ENCODE measurements at regions not wholly inside any gene's neighbourhood (a gene's known extent, or its start where the extent isn't known, plus 50 kb on each side); places are given as distances from the start of the nearest gene placed in this dataset.

- DNase-seq (ENCODE audit: low read depth): no peak
- TF ChIP-seq, protein P1, sequence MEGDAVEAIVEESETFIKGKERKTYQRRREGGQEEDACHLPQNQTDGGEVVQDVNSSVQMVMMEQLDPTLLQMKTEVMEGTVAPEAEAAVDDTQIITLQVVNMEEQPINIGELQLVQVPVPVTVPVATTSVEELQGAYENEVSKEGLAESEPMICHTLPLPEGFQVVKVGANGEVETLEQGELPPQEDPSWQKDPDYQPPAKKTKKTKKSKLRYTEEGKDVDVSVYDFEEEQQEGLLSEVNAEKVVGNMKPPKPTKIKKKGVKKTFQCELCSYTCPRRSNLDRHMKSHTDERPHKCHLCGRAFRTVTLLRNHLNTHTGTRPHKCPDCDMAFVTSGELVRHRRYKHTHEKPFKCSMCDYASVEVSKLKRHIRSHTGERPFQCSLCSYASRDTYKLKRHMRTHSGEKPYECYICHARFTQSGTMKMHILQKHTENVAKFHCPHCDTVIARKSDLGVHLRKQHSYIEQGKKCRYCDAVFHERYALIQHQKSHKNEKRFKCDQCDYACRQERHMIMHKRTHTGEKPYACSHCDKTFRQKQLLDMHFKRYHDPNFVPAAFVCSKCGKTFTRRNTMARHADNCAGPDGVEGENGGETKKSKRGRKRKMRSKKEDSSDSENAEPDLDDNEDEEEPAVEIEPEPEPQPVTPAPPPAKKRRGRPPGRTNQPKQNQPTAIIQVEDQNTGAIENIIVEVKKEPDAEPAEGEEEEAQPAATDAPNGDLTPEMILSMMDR (conservative IDR thresholded peaks at IDR 0.05; ENCODE audit: low read depth, low read length): no peak
Observed at GRCh38 chr5:117102591-117102990, 528.0 kb upstream of the SEMA6A start.

GRCh38 chr5:117100176-117100575, 525.6 kb upstream of the SEMA6A start:
- DNase-seq (ENCODE audit: low read depth): no peak
- TF ChIP-seq, protein P1 (conservative IDR thresholded peaks at IDR 0.05; ENCODE audit: low read depth, low read length): no peak
- no peak overlapping the region for H3K4me3 ChIP-seq (ENCODE audit: low read depth, low read length)

More at GRCh38 chr5:117102591-117102990, 528.0 kb upstream of the SEMA6A start:
- no peak overlapping the region for H3K4me3 ChIP-seq (ENCODE audit: low read depth, low read length)

GRCh38 chr5:117098094-117098493, 523.5 kb upstream of the SEMA6A start:
- TF ChIP-seq, protein P1 (conservative IDR thresholded peaks at IDR 0.05; ENCODE audit: low read depth, low read length): no peak
- no peak for DNase-seq (ENCODE audit: low read depth)
- H3K4me3 ChIP-seq (ENCODE audit: low read depth, low read length): no peak overlapping the region

DNA sequence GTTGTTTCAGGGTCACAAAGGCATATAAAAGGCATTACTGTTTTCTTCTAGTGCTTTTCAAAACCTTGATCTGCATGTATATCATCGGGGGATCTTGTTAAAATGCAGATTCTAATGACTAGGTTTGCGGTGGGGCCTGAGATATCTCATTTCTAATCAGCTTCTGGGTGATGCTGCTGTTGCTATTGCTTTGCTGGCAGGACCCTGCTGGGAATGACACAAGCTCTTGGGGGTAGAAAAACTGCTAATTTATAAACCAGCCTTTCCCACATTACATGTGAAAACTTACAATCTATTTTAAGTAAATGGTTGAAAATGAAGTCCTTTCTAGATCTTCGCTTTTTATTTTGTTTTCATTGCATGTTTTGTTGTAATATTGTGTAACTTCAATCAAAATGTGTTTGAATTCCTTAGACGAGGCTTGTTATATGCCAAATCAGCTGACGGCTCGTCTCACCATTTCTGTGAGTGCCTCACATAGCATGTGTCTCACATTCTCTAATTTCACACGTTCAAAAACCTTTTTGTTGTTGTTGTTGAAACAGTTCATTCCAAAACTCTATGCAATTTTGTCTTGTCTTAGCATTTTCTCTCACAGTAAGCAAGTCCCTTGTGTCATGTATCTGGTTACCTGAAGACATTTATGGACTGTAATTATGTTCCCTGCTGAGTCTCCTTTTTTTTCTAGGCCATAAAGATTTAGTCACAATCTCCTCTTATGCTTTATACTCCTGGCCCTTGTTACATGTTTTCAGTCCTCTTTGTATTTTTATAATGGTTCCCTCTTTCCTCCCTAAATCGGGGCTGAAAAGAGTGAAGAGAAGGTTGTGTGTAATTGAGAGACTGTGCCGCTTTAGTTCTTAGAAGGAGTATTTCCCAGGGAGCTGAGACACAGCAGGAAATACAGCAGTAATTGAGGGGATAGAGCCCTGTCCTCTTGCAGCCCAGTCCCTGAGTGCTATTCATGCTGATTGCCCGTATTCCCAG, 521.0 kb upstream of the SEMA6A start:
- TF ChIP-seq, protein P1 (conservative IDR thresholded peaks at IDR 0.05; ENCODE audit: low read depth, low read length): no peak
- H3K4me3 ChIP-seq (ENCODE audit: low read depth, low read length): no peak overlapping the region
- no peak for DNase-seq (ENCODE audit: low read depth)

- TF ChIP-seq, protein P1 (conservative IDR thresholded peaks at IDR 0.05; ENCODE audit: low read depth, low read length): no peak
- no peak overlapping the region for H3K4me3 ChIP-seq (ENCODE audit: low read depth, low read length)
- no peak for DNase-seq (ENCODE audit: low read depth)
Observed at GRCh38 chr5:117094114-117094815, 519.6 kb upstream of the SEMA6A start.

DNA sequence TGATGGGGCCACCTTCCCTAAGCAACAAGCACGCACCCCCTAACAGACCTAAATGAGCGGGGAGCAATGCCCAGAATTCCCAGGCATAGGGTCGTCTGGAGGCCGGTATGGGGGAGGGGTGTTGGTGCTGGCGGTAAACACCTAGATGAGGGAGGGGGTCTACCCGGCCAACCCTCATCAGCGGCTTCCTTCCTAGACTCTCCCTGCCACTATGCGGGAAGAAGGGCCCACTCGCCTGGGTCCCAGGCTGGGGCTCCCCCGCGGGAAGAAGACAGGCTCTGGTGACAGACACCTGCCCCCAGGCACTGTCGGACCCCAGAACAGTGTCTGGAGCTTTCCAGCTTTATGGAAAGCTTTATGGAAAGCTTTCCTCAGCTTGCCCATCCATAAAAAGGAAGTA, 519.0 kb upstream of the SEMA6A start:
- TF ChIP-seq, protein P1 (conservative IDR thresholded peaks at IDR 0.05; ENCODE audit: low read depth, low read length): no peak
- no peak overlapping the region for H3K4me3 ChIP-seq (ENCODE audit: low read depth, low read length)
- DNase-seq (ENCODE audit: low read depth): no peak
